Endothelial cell (in vitro differentiated cells): ENCODE measurements at regions not wholly inside any gene's neighbourhood (a gene's known extent, or its start where the extent isn't known, plus 50 kb on each side); places are given as distances from the start of the nearest gene placed in this dataset.
"Not testable (repeated sequence)": the region's sequence is repeated elsewhere in the genome, so short reads cannot be mapped to it uniquely, and the experiment has no call there.

Source experiments
- DNase-seq: peaks from one replicate; pipeline ENCODE4 v3.0.0; 2021; ENCODE audit warnings: low spot score
- H3K27ac Mint-ChIP-seq: one replicate; pipeline ENCODE4 v1.8.0; 2021; ENCODE audit warnings: mixed read lengths, inconsistent platforms; ENCODE audit not compliant: unreplicated experiment
- H3K27me3 Mint-ChIP-seq: one replicate; pipeline ENCODE4 v1.8.0; 2021; ENCODE audit warnings: mild to moderate bottlenecking, moderate library complexity, mixed read lengths, inconsistent platforms; ENCODE audit not compliant: unreplicated experiment
- H3K36me3 Mint-ChIP-seq: one replicate; pipeline ENCODE4 v1.8.0; 2021; ENCODE audit warnings: mild to moderate bottlenecking, low read depth, mixed read lengths, inconsistent platforms; ENCODE audit not compliant: unreplicated experiment
- H3K4me1 Mint-ChIP-seq: one replicate; pipeline ENCODE4 v1.8.0; 2021; ENCODE audit warnings: mild to moderate bottlenecking, mixed read lengths, inconsistent platforms; ENCODE audit not compliant: unreplicated experiment
- H3K4me3 Mint-ChIP-seq: one replicate; pipeline ENCODE4 v1.8.0; 2021; ENCODE audit warnings: mild to moderate bottlenecking, mixed read lengths, inconsistent platforms; ENCODE audit not compliant: unreplicated experiment
- H3K9me3 Mint-ChIP-seq: one replicate; pipeline ENCODE4 v1.8.0; 2021; ENCODE audit warnings: mixed read lengths, inconsistent platforms; ENCODE audit not compliant: unreplicated experiment
- microRNA-seq: library from miRNA; unstranded; fragments of <30 nt; microRNA quantifications from one replicate; pipeline ENCODE4, GENCODE V29; 2020; ENCODE audit not compliant: unreplicated experiment
- TF ChIP-seq, protein P1 (sequence below): fragments of 200-600 bp; sonication (generic); IDR thresholded peaks from one replicate; pipeline ENCODE4 v1.5.0; 2021; ENCODE audit warnings: antibody characterized with exemption; ENCODE audit not compliant: unreplicated experiment

DNA sequence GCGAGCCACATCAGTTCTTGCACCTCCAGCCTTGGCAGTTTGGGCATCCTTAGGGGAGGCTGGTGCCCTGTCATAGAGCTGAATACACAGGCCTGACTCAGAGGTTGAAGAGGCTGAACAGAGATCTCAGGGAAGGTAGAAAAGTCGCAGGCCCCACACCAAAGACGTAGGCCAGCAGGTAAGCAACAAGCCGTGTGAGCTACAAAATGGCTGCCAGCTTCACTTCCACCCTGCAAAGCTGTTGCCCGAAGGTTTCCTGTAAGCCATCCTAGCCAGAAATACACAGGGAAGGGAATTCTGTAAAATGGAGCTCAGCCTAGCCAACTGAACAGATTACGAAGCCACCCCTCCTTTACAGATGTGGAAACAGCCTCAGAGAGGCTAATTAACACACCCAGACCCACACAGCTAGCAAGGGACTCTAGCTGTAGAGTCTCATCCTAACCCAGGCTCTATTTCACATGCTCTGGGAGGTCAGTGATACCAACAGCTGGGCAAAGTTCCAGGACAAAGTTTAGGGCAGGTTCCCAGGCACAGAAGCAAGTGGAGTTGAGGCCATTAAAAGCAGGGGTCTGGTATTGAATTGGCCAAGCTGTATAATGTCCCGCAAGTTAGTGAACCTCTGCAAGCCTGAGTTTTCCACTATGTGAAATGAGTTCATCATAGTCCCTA is 66.3 kb upstream of the RASGRF1 start:
- TF ChIP-seq, protein P1, sequence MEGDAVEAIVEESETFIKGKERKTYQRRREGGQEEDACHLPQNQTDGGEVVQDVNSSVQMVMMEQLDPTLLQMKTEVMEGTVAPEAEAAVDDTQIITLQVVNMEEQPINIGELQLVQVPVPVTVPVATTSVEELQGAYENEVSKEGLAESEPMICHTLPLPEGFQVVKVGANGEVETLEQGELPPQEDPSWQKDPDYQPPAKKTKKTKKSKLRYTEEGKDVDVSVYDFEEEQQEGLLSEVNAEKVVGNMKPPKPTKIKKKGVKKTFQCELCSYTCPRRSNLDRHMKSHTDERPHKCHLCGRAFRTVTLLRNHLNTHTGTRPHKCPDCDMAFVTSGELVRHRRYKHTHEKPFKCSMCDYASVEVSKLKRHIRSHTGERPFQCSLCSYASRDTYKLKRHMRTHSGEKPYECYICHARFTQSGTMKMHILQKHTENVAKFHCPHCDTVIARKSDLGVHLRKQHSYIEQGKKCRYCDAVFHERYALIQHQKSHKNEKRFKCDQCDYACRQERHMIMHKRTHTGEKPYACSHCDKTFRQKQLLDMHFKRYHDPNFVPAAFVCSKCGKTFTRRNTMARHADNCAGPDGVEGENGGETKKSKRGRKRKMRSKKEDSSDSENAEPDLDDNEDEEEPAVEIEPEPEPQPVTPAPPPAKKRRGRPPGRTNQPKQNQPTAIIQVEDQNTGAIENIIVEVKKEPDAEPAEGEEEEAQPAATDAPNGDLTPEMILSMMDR = no peak
- Mint-ChIP-seq H3K27ac (no peak overlapping the region), H3K9me3 (no peaks in the 10 kb centered on the region), H3K36me3 (no peaks in the 10 kb centered on the region), H3K27me3 (peaks cover 3% of the 10 kb centered on the region), H3K4me1 (no peaks in the 10 kb centered on the region), H3K4me3 (no peak overlapping the region)
- DNase-seq = no peak

DNA sequence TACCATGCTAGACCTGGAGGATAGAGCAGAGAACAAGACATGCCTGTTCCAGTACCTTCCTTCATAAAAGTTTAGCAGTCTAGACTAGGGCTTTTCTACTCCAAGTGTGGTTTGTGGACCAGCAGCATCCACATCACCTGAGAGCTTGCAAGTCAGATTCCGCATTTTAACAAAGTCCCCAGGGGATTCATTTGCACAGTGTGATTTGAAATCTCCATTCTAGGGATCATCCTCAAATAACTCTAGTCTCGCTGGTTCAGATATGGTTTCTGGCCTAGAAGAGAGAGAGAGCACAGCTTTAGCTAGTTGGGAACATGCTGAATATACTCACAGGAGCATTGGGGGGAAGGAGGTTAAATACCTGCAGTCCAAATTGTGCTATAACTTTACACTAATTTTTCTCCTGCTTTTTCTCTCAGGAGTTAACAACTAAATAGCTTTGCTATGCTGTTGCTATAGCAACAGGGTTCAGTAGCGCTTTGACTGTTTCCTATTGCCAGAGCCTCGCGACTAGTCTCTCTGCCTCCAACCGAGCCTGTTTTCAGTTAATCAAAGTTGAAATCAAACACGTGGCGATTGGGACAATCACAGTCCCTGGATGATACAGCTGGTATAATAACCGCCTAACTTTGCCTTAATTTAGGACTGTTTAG is 64.0 kb upstream of the RASGRF1 start:
- TF ChIP-seq, protein P1 = no peak
- Mint-ChIP-seq H3K27me3 (peaks cover 3% of the 10 kb centered on the region), H3K4me1 (no peaks in the 10 kb centered on the region), H3K36me3 (peaks cover 6% of the 10 kb centered on the region), H3K9me3 (peaks cover 6% of the 10 kb centered on the region), H3K27ac (no peak overlapping the region), H3K4me3 (no peak overlapping the region)
- DNase-seq = no peak

DNA sequence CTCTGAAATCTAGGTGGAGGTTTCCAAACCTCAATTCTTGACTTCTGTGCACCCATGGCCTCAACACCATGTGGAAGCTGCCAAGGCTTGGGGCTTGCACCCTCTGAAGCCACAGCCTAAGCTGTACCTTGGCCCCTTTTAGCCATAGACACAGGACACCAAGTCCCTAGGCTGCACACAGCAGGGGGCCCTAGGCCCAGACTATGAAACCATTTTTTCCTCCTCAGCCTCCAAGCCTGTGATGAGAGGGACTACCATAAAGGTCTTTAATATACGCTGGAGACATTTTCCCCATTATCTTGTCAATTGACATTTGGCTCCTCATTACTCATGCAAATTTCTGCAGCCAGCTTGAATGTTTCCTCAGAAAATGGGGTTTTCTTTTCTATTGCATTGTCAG is 53.7 kb upstream of the RASGRF1 start:
- not testable (repeated sequence) for H3K36me3 Mint-ChIP-seq, H3K4me1 Mint-ChIP-seq
- peaks cover 29% of the 10 kb centered on the region for H3K9me3 Mint-ChIP-seq

DNA sequence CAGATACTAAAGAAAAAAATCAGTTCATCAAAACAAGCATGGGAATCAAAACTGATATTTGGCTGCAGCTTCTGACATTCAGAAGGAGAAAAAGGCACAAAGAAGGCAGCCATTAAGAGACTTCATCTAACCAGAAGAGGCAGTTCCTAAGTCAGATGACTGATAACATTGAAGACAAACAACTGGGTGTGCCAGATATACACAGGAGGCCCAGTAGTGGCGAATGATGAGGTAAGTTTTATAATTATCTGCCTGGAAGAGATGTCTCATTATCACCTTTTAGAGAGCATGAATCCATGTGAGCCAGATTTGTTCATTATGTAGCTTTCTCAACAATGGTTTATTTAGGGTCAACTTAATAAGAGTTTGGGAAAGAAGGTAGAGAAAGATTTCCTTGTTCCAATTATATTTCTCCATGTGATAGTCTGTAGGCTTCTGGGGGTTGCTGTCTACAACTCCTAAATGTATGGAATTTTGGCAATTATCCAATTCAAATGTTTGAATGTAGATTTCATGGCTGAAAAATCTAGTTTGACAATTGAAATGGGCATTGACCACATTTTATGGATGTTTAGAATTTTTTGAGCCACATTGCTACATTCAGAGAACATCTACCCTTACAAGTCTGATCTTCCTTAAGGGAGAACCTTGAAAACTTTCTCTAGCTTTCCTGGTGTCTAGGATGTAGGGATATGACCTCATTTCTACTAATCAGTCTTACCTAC is 50.4 kb upstream of the RASGRF1 start:
- Mint-ChIP-seq H3K4me3 (no peak overlapping the region), H3K27ac (no peak overlapping the region), H3K27me3 (no peaks in the 10 kb centered on the region), H3K9me3 (peaks cover 13% of the 10 kb centered on the region), H3K4me1 (peaks cover 2% of the 10 kb centered on the region), H3K36me3 (peaks cover 6% of the 10 kb centered on the region)
- no peak for DNase-seq
- TF ChIP-seq, protein P1 = no peak

More for the DNA sequence above, 53.7 kb upstream of the RASGRF1 start:
- not testable (repeated sequence) for DNase-seq, H3K4me3 Mint-ChIP-seq, H3K27me3 Mint-ChIP-seq, H3K27ac Mint-ChIP-seq

Small RNAs in the stretch of these regions (microRNA-seq; reads per million reads assigned to microRNA genes)
- gene MIR184 = 3.5 reads per million, percentile 41 among the genes with 10 or more reads in this experiment
